AG04450 (cell line): ENCODE measurements at regions not wholly inside any gene's neighbourhood (a gene's known extent, or its start where the extent isn't known, plus 50 kb on each side); places are given as distances from the start of the nearest gene placed in this dataset.

Source experiments
- CTCF ChIA-PET: fragments of 300-600, 350-600 bp; formaldehyde crosslinking; extraction: SDS; loops from one replicate; lab custom pipeline; 2022; ENCODE audit warnings: antibody characterized with exemption, inconsistent platforms; lab: Charles Lee
- POLR2A ChIA-PET: fragments of 350-600 bp; formaldehyde crosslinking; extraction: SDS; loops from one replicate; lab custom pipeline; 2021; ENCODE audit warnings: antibody characterized with exemption, inconsistent platforms; lab: Yijun Ruan, JAX
- DNase-seq: peaks from one replicate; pipeline ENCODE4 v3.0.0-alpha.2; 2011; ENCODE audit warnings: low read depth, low spot score
- H3K27ac ChIP-seq: one replicate; pipeline ENCODE4 v1.5.1; 2012; ENCODE audit warnings: low read depth, low read length, control low read depth
- H3K27me3 ChIP-seq: one replicate; pipeline ENCODE4 v1.6.0; 2012; ENCODE audit warnings: low read length; ENCODE audit not compliant: control insufficient read depth, insufficient read depth
- H3K4me3 ChIP-seq: 2 replicates; pipeline ENCODE4 v1.5.1; 2011; ENCODE audit warnings: mild to moderate bottlenecking, low read depth, low read length, control low read depth
- H3K9me3 ChIP-seq: 2 replicates; pipeline ENCODE4 v1.5.1; 2012; ENCODE audit warnings: low read length; ENCODE audit not compliant: control insufficient read depth, insufficient read depth
- TF ChIP-seq, protein P1 (sequence below): IDR thresholded peaks from 2 replicates; pipeline ENCODE4 v1.5.1; 2011; ENCODE audit warnings: low read depth, low read length, control low read depth, inconsistent platforms

GRCh38 chr12:114616081-114616480 is 67.9 kb downstream of the TBX3 start:
- TF ChIP-seq, protein P1, sequence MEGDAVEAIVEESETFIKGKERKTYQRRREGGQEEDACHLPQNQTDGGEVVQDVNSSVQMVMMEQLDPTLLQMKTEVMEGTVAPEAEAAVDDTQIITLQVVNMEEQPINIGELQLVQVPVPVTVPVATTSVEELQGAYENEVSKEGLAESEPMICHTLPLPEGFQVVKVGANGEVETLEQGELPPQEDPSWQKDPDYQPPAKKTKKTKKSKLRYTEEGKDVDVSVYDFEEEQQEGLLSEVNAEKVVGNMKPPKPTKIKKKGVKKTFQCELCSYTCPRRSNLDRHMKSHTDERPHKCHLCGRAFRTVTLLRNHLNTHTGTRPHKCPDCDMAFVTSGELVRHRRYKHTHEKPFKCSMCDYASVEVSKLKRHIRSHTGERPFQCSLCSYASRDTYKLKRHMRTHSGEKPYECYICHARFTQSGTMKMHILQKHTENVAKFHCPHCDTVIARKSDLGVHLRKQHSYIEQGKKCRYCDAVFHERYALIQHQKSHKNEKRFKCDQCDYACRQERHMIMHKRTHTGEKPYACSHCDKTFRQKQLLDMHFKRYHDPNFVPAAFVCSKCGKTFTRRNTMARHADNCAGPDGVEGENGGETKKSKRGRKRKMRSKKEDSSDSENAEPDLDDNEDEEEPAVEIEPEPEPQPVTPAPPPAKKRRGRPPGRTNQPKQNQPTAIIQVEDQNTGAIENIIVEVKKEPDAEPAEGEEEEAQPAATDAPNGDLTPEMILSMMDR: no peak
- ChIA-PET CTCF (interaction anchor here (6.9 kb wide), 1 partner anchor 9 kb away, joined by 27 read pairs; no protein-coding TSS in a partner anchor), POLR2A (no interaction called here)

GRCh38 chr12:114614040-114614439 is 69.9 kb downstream of the TBX3 start:
- ChIA-PET POLR2A (no interaction called here), CTCF (interaction anchor here (1.5 to 6.9 kb wide), 2 partner anchors 11 to 634 kb away, joined by 4 to 27 read pairs; no protein-coding TSS in a partner anchor)
- DNase-seq: no peak
- TF ChIP-seq, protein P1: no peak
- Histone ChIP-seq H3K27me3 (no peaks in the 10 kb centered on the region), H3K4me3 (no peak overlapping the region), H3K9me3 (no peaks in the 10 kb centered on the region), H3K27ac (no peak overlapping the region)

More at GRCh38 chr12:114616081-114616480, 67.9 kb downstream of the TBX3 start:
- no peak overlapping the region for H3K27ac ChIP-seq
- no peak overlapping the region for H3K4me3 ChIP-seq
- DNase-seq: no peak
- no peaks in the 10 kb centered on the region for H3K27me3 ChIP-seq
- H3K9me3 ChIP-seq: no peaks in the 10 kb centered on the region

GRCh38 chr12:114612062-114612461 is 71.9 kb downstream of the TBX3 start:
- CTCF ChIA-PET: interaction anchor here (1.2 to 6.9 kb wide), 2 partner anchors 13 to 1306 kb away, joined by 3 to 27 read pairs; no protein-coding TSS in a partner anchor
- Histone ChIP-seq H3K27me3 (no peaks in the 10 kb centered on the region), H3K4me3 (no peak overlapping the region), H3K27ac (no peak overlapping the region), H3K9me3 (no peaks in the 10 kb centered on the region)
- DNase-seq: no peak
- POLR2A ChIA-PET: no interaction called here
- TF ChIP-seq, protein P1: no peak

GRCh38 chr12:114611145-114612018 is 72.6 kb downstream of the TBX3 start:
- CTCF ChIA-PET: interaction anchor here (1.2 to 6.9 kb wide), 2 partner anchors 13 to 1306 kb away, joined by 3 to 27 read pairs; no protein-coding TSS in a partner anchor
- Histone ChIP-seq H3K27me3 (no peaks in the 10 kb centered on the region), H3K4me3 (no peak overlapping the region), H3K9me3 (no peaks in the 10 kb centered on the region), H3K27ac (no peak overlapping the region)
- TF ChIP-seq, protein P1: no peak
- POLR2A ChIA-PET: no interaction called here
- DNase-seq: no peak

- ChIA-PET POLR2A (no interaction called here), CTCF (no interaction called here)
- Histone ChIP-seq H3K4me3 (no peak overlapping the region), H3K27me3 (no peaks in the 10 kb centered on the region), H3K9me3 (no peaks in the 10 kb centered on the region), H3K27ac (no peak overlapping the region)
- TF ChIP-seq, protein P1: no peak
- no peak for DNase-seq
These were observed 75.5 kb downstream of the TBX3 start for GRCh38 chr12:114608509-114608908.
